H9 (cell line): ENCODE measurements at regions not wholly inside any gene's neighbourhood (a gene's known extent, or its start where the extent isn't known, plus 50 kb on each side); places are given as distances from the start of the nearest gene placed in this dataset.
"Not testable (repeated sequence)": the region's sequence is repeated elsewhere in the genome, so short reads cannot be mapped to it uniquely, and the experiment has no call there.

Experiments
- DNase-seq: peaks from one replicate; pipeline ENCODE4 v3.0.0-alpha.2; 2017
- H2AFZ ChIP-seq: one replicate; pipeline ENCODE4 v1.6.1; 2013; ENCODE audit warnings: mild to moderate bottlenecking, low read length, control low read depth, moderate library complexity
- H2AK5ac ChIP-seq: 2 replicates; pipeline ENCODE4 v1.6.1; 2013; ENCODE audit warnings: low read length, control low read depth, mixed read lengths; ENCODE audit not compliant: insufficient read length
- H2BK120ac ChIP-seq: one replicate; pipeline ENCODE4 v1.6.1; 2013; ENCODE audit warnings: low read depth, mild to moderate bottlenecking, low read length, control low read depth, inconsistent platforms; ENCODE audit not compliant: poor library complexity, severe bottlenecking
- H2BK12ac ChIP-seq: 2 replicates; pipeline ENCODE4 v1.6.1; 2013; ENCODE audit warnings: low read length, control low read depth, mixed read lengths, low read depth; ENCODE audit not compliant: insufficient read length
- H2BK15ac ChIP-seq: 2 replicates; pipeline ENCODE4 v1.6.1; 2013; ENCODE audit warnings: low read depth, low read length, control low read depth
- H2BK20ac ChIP-seq: one replicate; pipeline ENCODE4 v1.6.1; 2013; ENCODE audit warnings: low read depth, mild to moderate bottlenecking, low read length, control low read depth, inconsistent platforms; ENCODE audit not compliant: poor library complexity, severe bottlenecking
- H2BK5ac ChIP-seq: 2 replicates; pipeline ENCODE4 v1.6.1; 2013; ENCODE audit warnings: low read length, control low read depth, mixed read lengths; ENCODE audit not compliant: insufficient read length
- H3K14ac ChIP-seq: 2 replicates; pipeline ENCODE4 v1.6.1; 2013; ENCODE audit warnings: low read length, control low read depth; ENCODE audit not compliant: insufficient read depth
- H3K18ac ChIP-seq: 2 replicates; pipeline ENCODE4 v1.6.1; 2013; ENCODE audit warnings: low read depth, mild to moderate bottlenecking, mixed read lengths, low read length, control low read depth; ENCODE audit not compliant: insufficient read length
- H3K23ac ChIP-seq: 2 replicates; pipeline ENCODE4 v1.6.1; 2013; ENCODE audit warnings: low read length, control low read depth, mixed read lengths, low read depth; ENCODE audit not compliant: insufficient read length
- H3K23me2 ChIP-seq: 2 replicates; pipeline ENCODE4 v1.6.1; 2013; ENCODE audit warnings: low read depth, mild to moderate bottlenecking, mixed read lengths, low read length, control low read depth; ENCODE audit not compliant: insufficient read length, poor library complexity, severe bottlenecking
- H3K27ac ChIP-seq: 2 replicates; pipeline ENCODE4 v1.5.1; 2013; ENCODE audit warnings: low read length, control low read depth, mixed read lengths, low read depth; ENCODE audit not compliant: insufficient read length
- H3K27me3 ChIP-seq: 2 replicates; pipeline ENCODE4 v1.6.1; 2013; ENCODE audit warnings: low read length, control low read depth, inconsistent platforms; ENCODE audit not compliant: insufficient read depth
- H3K4ac ChIP-seq: 2 replicates; pipeline ENCODE4 v1.6.1; 2013; ENCODE audit warnings: low read depth, mild to moderate bottlenecking, control low read depth, inconsistent platforms, low read length, moderate library complexity
- H3K4me1 ChIP-seq: 2 replicates; pipeline ENCODE4 v1.6.1; 2013; ENCODE audit warnings: low read length, control low read depth, inconsistent platforms; ENCODE audit not compliant: insufficient read depth
- H3K4me2 ChIP-seq: 2 replicates; pipeline ENCODE4 v1.6.1; 2013; ENCODE audit warnings: low read length, control low read depth, mixed read lengths; ENCODE audit not compliant: insufficient read length, insufficient read depth
- H3K56ac ChIP-seq: 2 replicates; pipeline ENCODE4 v1.6.1; 2013; ENCODE audit warnings: low read depth, mild to moderate bottlenecking, mixed read lengths, low read length, control low read depth; ENCODE audit not compliant: insufficient read length
- H3K79me1 ChIP-seq: 2 replicates; pipeline ENCODE4 v1.6.1; 2013; ENCODE audit warnings: low read depth, mild to moderate bottlenecking, moderate library complexity, low read length, control low read depth, inconsistent platforms; ENCODE audit not compliant: insufficient read depth, poor library complexity, severe bottlenecking
- H3K79me2 ChIP-seq: 2 replicates; pipeline ENCODE4 v1.6.1; 2013; ENCODE audit warnings: low read length, control low read depth, inconsistent platforms; ENCODE audit not compliant: insufficient read depth
- H3K9ac ChIP-seq: 2 replicates; pipeline ENCODE4 v1.6.1; 2013; ENCODE audit warnings: low read length, control low read depth, mixed read lengths; ENCODE audit not compliant: insufficient read length; ENCODE audit errors: extremely low read depth
- H3K9me3 ChIP-seq: one replicate; pipeline ENCODE4 v1.6.1; 2013; ENCODE audit warnings: low read depth, low read length, inconsistent platforms; ENCODE audit not compliant: control insufficient read depth
- H3T11ph ChIP-seq: one replicate; pipeline ENCODE4 v1.6.1; 2013; ENCODE audit warnings: mild to moderate bottlenecking, low read length, control low read depth, inconsistent platforms
- H4K20me1 ChIP-seq: one replicate; pipeline ENCODE4 v1.6.1; 2013; ENCODE audit not compliant: control insufficient read depth, insufficient read length, insufficient read depth
- H4K5ac ChIP-seq: 2 replicates; pipeline ENCODE4 v1.6.1; 2013; ENCODE audit warnings: low read depth, mild to moderate bottlenecking, mixed read lengths, low read length, control low read depth; ENCODE audit not compliant: insufficient read length
- H4K8ac ChIP-seq: replicated peaks from 2 replicates; pipeline ENCODE4 v1.6.1; 2013; ENCODE audit warnings: low read length, control low read depth, mixed read lengths, low read depth; ENCODE audit not compliant: insufficient read length
- H4K91ac ChIP-seq: 2 replicates; pipeline ENCODE4 v1.6.1; 2013; ENCODE audit warnings: low read depth, mild to moderate bottlenecking, moderate library complexity, mixed read lengths, low read length, control low read depth; ENCODE audit not compliant: insufficient read length
- H3K27ac Mint-ChIP-seq, 3 experiments: 2 replicates in 2 of 3; 3 replicates in 1 of 3; pipeline ENCODE4 v1.8.0; 2020 to 2021; ENCODE audit warnings: mixed read lengths in 3 of 3, mild to moderate bottlenecking in 1 of 3, moderate library complexity in 1 of 3
- H3K27me3 Mint-ChIP-seq: 2 replicates; pipeline ENCODE4 v1.8.0; 2021; ENCODE audit warnings: low read depth, mild to moderate bottlenecking, moderate library complexity, mixed read lengths
- H3K36me3 Mint-ChIP-seq, 3 experiments: 2 replicates in 2 of 3; 3 replicates in 1 of 3; pipeline ENCODE4 v1.8.0; 2020 to 2021; ENCODE audit warnings: low read depth in 3 of 3, mixed read lengths in 3 of 3; ENCODE audit not compliant: insufficient read depth in 1 of 3
- H3K4me1 Mint-ChIP-seq, 2 experiments: 2 replicates each; pipeline ENCODE4 v1.8.0; 2020; ENCODE audit warnings: mixed read lengths in 2 of 2
- H3K4me3 Mint-ChIP-seq, 2 experiments: 2 replicates in 1 of 2; 3 replicates in 1 of 2; pipeline ENCODE4 v1.8.0; 2020 to 2021; ENCODE audit warnings: mild to moderate bottlenecking in 2 of 2, mixed read lengths in 2 of 2, moderate library complexity in 1 of 2
- H3K9me3 Mint-ChIP-seq, 2 experiments: 2 replicates in 1 of 2; 3 replicates in 1 of 2; pipeline ENCODE4 v1.8.0; 2020; ENCODE audit warnings: mild to moderate bottlenecking in 2 of 2, mixed read lengths in 2 of 2, moderate library complexity in 1 of 2
- CTCF ChIP-seq: fragments of 200-600 bp; sonication (generic); conservative IDR thresholded peaks from 3 replicates; pipeline ENCODE4 v1.8.0; 2021; ENCODE audit warnings: antibody characterized with exemption, mild to moderate bottlenecking
- WGBS: extraction: QIAGEN DNeasy Blood & Tissue Kit; methylation state at CpG from one replicate; pipeline ENCODE4 v1.1.7; 2013; ENCODE audit warnings: missing lambda C conversion rate, low lambda C conversion rate, mixed read lengths; ENCODE audit not compliant: insufficient read length; ENCODE audit errors: extremely low coverage; 5-methylcytosine and 5-hydroxymethylcytosine counted together

- not testable (repeated sequence) for H3K23ac ChIP-seq, H2BK15ac ChIP-seq, H3K79me2 ChIP-seq, H3K9me3 Mint-ChIP-seq, H4K5ac ChIP-seq, H2BK5ac ChIP-seq, H3K4ac ChIP-seq, H3K18ac ChIP-seq, H3K14ac ChIP-seq, H3K9me3 ChIP-seq, H2BK20ac ChIP-seq, H3K4me1 Mint-ChIP-seq, H3T11ph ChIP-seq, H3K36me3 Mint-ChIP-seq, H4K8ac ChIP-seq, H4K91ac ChIP-seq, H4K20me1 ChIP-seq, H3K27ac Mint-ChIP-seq, H3K27ac ChIP-seq, H3K56ac ChIP-seq, H2AK5ac ChIP-seq, H2BK120ac ChIP-seq, H3K79me1 ChIP-seq, H2BK12ac ChIP-seq, H3K9ac ChIP-seq, H3K27me3 ChIP-seq, H3K4me2 ChIP-seq, H3K4me1 ChIP-seq, H3K23me2 ChIP-seq, H3K4me3 Mint-ChIP-seq, H3K27me3 Mint-ChIP-seq, H2AFZ ChIP-seq
- peak; percentile 75 for TF ChIP-seq CTCF
- WGBS, result no CpG with 5 or more reads among the region's 31 CpGs
- peak; percentile 67 for DNase-seq
These were observed 320.0 kb upstream of the PLGLB1 start for GRCh38 chr2:87341601-87342014.

GRCh38 chr2:87342175-87342574 is 320.5 kb upstream of the PLGLB1 start:
- not testable (repeated sequence) for H3K14ac ChIP-seq, H3K27me3 Mint-ChIP-seq, H4K20me1 ChIP-seq, H3K18ac ChIP-seq, H2BK120ac ChIP-seq, H3K79me1 ChIP-seq, H4K8ac ChIP-seq, H3K9ac ChIP-seq, DNase-seq, H3K4me2 ChIP-seq, H3K27me3 ChIP-seq, H3K4me3 Mint-ChIP-seq, H3K9me3 ChIP-seq, H3K4me1 ChIP-seq, H2BK15ac ChIP-seq, H4K91ac ChIP-seq, H3K27ac Mint-ChIP-seq, H3K56ac ChIP-seq, H3K23me2 ChIP-seq, H3K4ac ChIP-seq, H3K27ac ChIP-seq, H3K23ac ChIP-seq, H2BK5ac ChIP-seq, H2BK20ac ChIP-seq, H2AFZ ChIP-seq, H3K4me1 Mint-ChIP-seq, H4K5ac ChIP-seq, H2AK5ac ChIP-seq, H3T11ph ChIP-seq, H3K79me2 ChIP-seq, H2BK12ac ChIP-seq, H3K9me3 Mint-ChIP-seq, H3K36me3 Mint-ChIP-seq
- WGBS, result no CpG with 5 or more reads among the region's 24 CpGs
